ENCODE measurements at regions not wholly inside any gene's neighbourhood (a gene's known extent, or its start where the extent isn't known, plus 50 kb on each side); places are given as distances from the start of the nearest gene placed in this dataset.

- no peaks in the 10 kb centered on the region for H4K20me1 ChIP-seq (ENCODE audit: insufficient read depth)
- TF ChIP-seq MEF2A (IDR thresholded peaks at IDR 0.05; ENCODE audit: borderline replicate concordance, low read depth) (no peak), MXI1 (IDR thresholded peaks at IDR 0.05; ENCODE audit: low read depth, low read length) (no peak), RXRA (IDR thresholded peaks at IDR 0.05; ENCODE audit: borderline replicate concordance, low read depth) (no peak), GABPA (IDR thresholded peaks at IDR 0.05; ENCODE audit: low read depth) (no peak), ZBTB33 (IDR thresholded peaks at IDR 0.05; ENCODE audit: borderline replicate concordance, low read depth) (no peak), CHD2 (IDR thresholded peaks at IDR 0.05; ENCODE audit: low read length, partially characterized antibody) (no peak), POLR2AphosphoS5 (IDR thresholded peaks at IDR 0.05; ENCODE audit: low read depth, low read length) (no peak), RCOR1 (IDR thresholded peaks at IDR 0.05; ENCODE audit: low read length) (no peak), TCF12 (IDR thresholded peaks at IDR 0.05) (no peak), RFX5 (IDR thresholded peaks at IDR 0.05; ENCODE audit: low read length) (no peak), FOXM1 (IDR thresholded peaks at IDR 0.05; ENCODE audit: low read depth) (no peak), JUND (IDR thresholded peaks at IDR 0.05) (no peak), YY1 (IDR thresholded peaks at IDR 0.05; ENCODE audit: low read depth) (no peak), NRF1 (IDR thresholded peaks at IDR 0.05; ENCODE audit: low read depth, low read length) (no peak), EP300 (IDR thresholded peaks at IDR 0.05; ENCODE audit: borderline replicate concordance in 1 of 2, low read depth in 1 of 2, low read length in 1 of 2) (no peak), FOXJ3 (CRISPR knock-in tag; IDR thresholded peaks at IDR 0.05) (no peak), TAF1 (IDR thresholded peaks at IDR 0.05; ENCODE audit: borderline replicate concordance, low read depth, low read length) (no peak), EZH2phosphoT487 (IDR thresholded peaks at IDR 0.05; ENCODE audit: borderline replicate concordance, low read depth) (no peak), USF2 (IDR thresholded peaks at IDR 0.05; ENCODE audit: borderline replicate concordance, low read depth, low read length) (no peak), CTCF (IDR thresholded peaks at IDR 0.05) (no peak)
- H3K36me3 ChIP-seq (replicated peaks in 1 of 2; ENCODE audit: control insufficient read depth in 1 of 2, insufficient read depth in 2 of 2, low read length in 1 of 2): no peaks in the 10 kb centered on the region
- H3F3A ChIP-seq (replicated peaks; ENCODE audit: insufficient read depth): no peaks in the 10 kb centered on the region
- no peaks in the 10 kb centered on the region; the same call in 1 of the 2 replicates for H3K27me3 ChIP-seq (ENCODE audit: insufficient read depth)
- no peak overlapping the region for H3K9ac ChIP-seq
- no peaks in the 10 kb centered on the region for H3K9me3 ChIP-seq
- 26% methylated on average over 10 of the region's 34 CpGs for WGBS (ENCODE audit: low lambda C conversion rate)
- no peak for DNase-seq
- CTCF ChIA-PET: no interaction called here
- no peaks in the 10 kb centered on the region for H3K79me2 ChIP-seq (ENCODE audit: insufficient read depth)
- H2AFZ ChIP-seq (ENCODE audit: low read depth): no peak overlapping the region
- no peaks in the 10 kb centered on the region for H3K9me2 ChIP-seq
- no peak overlapping the region for H3K4me2 ChIP-seq
- no peaks in the 10 kb centered on the region for H3K4me1 ChIP-seq (ENCODE audit: control insufficient read depth in 1 of 2, insufficient read depth in 2 of 2, low read depth in 1 of 2, low read length in 1 of 2)
- H3K4me3 ChIP-seq (ENCODE audit: low read depth in 2 of 2, low read length in 1 of 2): no peak overlapping the region
- POLR2A ChIA-PET: no interaction called here
- no peak overlapping the region for H3K27ac ChIP-seq (ENCODE audit: low read depth in 2 of 2, low read length in 1 of 2)
Measured at GRCh38 chr3:146772211-146772743, 167.1 kb upstream of the PLSCR5 start.

All from SK-N-SH (cell line).